ENCODE measurements at regions not wholly inside any gene's neighbourhood (a gene's known extent, or its start where the extent isn't known, plus 50 kb on each side); places are given as distances from the start of the nearest gene placed in this dataset.
"Not testable (repeated sequence)": the region's sequence is repeated elsewhere in the genome, so short reads cannot be mapped to it uniquely, and the experiment has no call there.

GRCh38 chr2:146734821-146735190, 1110.0 kb upstream of the ACVR2A start:
- DNase-seq, result no peak

- DNase-seq, result no peak
These were observed 1110.6 kb upstream of the ACVR2A start for GRCh38 chr2:146734042-146734820.

GRCh38 chr2:146730882-146731281, 1113.9 kb upstream of the ACVR2A start:
- DNase-seq, result no peak

DNA sequence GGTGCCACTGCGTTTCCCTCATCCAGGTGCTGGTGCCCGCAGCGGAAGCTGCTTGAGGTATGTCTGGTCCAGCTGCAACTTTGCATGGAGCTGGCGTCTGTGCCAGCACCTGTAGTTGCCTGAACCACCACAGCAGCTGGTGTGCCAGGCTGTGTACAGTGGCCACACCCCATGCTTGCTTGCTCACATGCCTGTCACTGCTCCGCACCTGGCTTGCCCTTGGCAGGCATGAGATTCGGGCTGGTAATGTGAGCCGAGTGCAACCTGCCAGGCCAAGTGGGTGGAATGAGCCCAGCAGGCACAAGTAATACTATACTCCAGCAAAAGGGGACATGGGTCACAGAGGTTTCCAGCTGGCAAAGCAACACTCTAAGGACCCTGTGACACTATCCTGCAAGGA, 1123.3 kb upstream of the ACVR2A start:
- DNase-seq, result no peak

GRCh38 chr2:146720170-146720569, 1124.7 kb upstream of the ACVR2A start:
- no peak for DNase-seq

DNA sequence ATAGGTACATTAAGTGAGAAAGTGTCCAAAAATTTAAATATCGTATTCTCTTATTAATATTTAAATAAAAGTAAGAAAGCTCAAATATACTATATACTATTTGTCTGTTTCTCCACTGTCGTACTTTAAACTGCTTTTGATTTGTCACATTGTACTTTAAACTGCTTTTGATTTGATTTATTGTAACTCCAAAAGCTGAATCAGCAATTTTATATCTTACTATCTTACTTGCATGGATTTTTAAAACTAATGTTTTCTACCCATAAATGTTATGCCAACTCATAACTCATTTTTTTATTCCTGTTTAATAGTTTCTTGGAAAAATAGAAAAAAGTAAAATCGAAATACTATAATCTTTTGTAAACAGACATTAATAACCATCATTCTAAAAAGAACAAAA, 1128.2 kb upstream of the ACVR2A start:
- DNase-seq, result no peak

DNA sequence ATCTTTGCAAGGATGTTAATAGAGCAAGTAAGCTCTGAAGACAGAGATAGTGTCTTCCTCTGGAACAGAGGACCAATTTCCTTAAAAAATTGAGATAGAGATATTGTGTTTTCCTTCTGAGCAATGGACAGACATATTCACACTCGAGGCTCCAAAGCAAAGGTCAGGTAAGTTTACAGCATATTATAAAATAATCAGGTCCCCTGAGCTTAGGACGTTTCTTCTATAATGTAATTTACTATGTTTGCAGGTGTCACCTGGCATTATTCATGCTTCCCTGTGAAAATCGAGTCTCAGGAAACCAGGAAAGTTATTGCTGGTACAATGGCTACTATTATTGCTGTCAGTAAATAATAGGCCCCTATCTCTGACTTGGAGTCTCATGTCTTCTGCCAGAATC, 1135.8 kb upstream of the ACVR2A start:
- no peak for DNase-seq

GRCh38 chr2:146701183-146701582, 1143.6 kb upstream of the ACVR2A start:
- DNase-seq, result no peak

DNA sequence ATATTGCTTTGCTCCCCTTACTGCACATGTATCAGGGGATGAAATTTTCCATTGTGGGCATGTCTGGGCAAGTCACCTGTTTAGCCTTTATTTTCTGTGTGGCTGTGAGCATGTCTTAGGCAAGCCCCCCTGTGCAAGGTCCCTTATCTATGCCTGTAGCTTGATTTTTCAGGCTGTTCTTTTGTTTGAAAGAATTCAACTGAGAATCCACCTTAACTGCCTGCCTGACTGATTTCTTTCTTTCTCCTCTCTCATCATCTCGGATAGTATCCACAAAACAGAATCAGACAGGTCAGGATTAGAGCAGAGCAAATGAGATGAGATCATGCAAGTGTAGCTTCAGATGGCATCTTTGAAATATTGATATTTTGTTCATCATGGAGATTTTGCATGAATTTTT, 1147.5 kb upstream of the ACVR2A start:
- no peak for DNase-seq

DNA sequence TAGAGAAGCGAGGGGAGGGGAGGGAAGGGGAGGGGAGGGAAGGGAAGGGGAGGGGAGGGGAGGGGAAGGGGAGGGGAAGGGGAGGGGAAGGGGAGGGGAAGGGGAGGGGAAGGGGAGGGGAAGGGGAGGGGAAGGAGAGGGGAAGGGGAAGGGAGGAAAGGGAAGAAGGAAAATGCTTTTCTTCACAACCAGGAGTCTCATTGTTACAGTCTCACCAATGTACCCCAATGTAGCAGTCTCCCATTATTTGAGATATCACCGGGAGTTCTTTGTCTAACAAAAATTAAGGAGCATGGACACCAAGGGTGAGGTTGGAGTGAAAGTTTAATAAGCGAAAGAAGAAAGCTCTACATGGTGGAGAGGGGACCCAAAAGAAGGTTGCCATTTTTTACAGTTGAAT, 1148.0 kb upstream of the ACVR2A start:
- not testable (repeated sequence) for DNase-seq

- DNase-seq, result no peak
These were observed 1162.8 kb upstream of the ACVR2A start for GRCh38 chr2:146681991-146682390.

DNA sequence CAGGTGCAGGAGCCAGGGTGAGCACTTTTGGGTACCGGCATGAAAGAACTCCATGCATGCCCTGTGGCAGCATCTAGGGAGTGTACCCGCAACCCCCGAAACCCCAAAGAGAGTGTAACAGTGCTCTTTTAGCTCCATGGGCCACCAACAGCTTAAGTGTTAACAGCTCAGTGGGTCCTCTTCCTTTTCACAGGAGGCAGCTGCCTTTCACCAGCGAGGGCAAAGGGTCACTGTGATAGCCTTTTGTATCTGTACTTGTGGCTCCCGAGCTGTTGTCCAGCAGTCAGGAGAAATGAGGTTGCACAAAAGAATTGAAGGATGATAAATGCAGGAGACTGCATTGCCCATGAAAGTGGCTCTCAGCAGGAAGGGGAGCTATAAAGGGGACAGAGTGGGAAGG, 1166.3 kb upstream of the ACVR2A start:
- DNase-seq, result no peak

DNA sequence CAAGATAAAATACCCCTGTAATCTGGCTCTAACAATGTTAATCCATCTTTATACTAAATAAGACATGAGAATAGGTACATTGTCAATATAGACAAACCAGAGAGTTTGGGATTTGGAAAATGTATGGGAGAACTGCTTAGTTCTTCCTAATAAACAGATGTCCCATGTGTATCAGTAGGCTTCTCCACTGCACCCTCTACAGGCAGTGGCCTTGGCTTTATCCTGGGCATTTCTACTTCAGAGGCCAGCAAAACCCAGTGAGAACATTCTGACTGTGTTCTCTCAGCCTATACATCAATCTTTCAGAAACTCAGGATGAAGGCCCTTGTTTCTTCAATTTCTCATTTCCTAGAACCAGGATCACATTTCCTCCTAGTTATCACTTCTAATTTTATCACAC, 1167.5 kb upstream of the ACVR2A start:
- DNase-seq, result no peak

GRCh38 chr2:146669735-146670134, 1175.1 kb upstream of the ACVR2A start:
- DNase-seq, result no peak

DNA sequence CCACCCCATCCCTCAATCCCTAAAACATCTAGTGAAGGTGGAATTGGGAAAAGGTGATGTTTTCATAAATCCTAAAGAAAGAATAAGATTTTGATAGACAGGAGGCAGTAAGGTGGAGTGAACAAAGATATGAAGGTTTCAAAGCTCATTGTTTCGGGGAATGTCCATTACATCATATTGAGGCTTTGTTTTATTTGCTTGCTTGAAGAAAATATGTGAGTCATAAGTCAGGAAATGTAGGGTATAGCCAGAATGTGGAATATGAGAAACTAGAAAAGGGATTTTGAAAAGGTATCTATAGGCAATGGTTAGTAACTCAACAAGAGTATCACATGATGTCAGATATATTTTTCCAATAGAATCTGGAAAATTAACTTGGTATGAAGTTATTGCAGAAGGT, 1178.5 kb upstream of the ACVR2A start:
- DNase-seq, result no peak

DNA sequence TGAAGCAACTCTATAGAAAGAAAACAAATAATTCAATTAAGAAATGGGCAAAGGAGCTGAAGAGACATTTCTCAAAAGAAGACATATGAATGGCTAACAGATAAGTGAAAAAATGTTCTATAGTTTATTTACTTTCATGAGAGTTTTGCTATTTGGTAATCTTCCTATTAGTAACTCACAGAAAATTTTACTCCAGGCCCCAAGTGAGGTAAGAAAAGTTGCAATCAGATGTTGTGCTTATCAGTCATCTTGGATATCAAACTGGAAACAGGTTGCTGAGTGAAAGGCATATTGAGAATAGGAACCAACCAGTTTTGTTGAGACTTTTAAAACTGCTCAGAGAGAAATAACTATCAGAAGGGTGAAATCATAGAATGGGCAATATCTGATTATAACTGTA, 1179.0 kb upstream of the ACVR2A start:
- no peak for DNase-seq

GRCh38 chr2:146661473-146662096, 1183.2 kb upstream of the ACVR2A start:
- DNase-seq, result no peak

DNA sequence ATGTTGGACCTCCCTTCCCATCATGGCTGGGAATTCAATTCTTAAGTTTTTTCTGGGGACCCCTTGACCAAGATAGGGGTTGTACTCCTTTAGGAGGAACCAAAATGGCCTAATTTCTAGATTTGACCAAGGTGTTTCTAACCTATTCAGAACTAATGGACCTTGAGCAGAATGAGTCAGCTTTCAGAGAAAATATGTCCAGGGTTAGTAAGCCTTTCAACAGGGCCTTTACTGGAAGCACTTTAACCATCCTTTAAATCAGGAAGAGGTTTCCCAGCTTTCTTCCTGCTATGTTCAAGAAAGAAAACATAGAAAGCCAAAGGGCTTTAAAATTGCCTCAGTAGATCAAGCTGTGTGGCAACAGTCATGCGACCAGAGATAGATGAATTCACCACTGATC, 1184.9 kb upstream of the ACVR2A start:
- DNase-seq, result no peak

DNA sequence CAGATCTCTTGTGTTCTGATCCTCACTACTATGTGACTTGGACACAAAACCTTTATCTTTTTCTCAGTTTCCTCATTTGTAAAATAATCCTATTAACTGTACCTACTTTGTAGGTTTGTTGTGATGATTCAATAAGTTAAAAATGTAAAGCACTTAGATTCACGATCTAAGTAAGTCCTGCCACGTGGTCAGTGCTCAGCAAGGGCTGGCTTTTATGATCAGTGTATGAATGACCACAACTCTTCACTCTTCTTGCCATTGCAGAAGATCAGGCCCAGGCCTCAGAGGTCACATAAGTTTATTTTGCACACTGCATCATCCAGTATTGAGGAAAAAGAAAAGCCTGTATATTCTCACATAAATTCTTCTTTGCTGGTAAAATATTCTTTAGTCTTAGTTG, 1192.5 kb upstream of the ACVR2A start:
- DNase-seq, result no peak

GRCh38 chr2:146651361-146651760, 1193.5 kb upstream of the ACVR2A start:
- DNase-seq, result no peak

GRCh38 chr2:146642066-146642465, 1202.8 kb upstream of the ACVR2A start:
- no peak for DNase-seq

GRCh38 chr2:146634230-146635097, 1210.4 kb upstream of the ACVR2A start:
- no peak for DNase-seq

DNA sequence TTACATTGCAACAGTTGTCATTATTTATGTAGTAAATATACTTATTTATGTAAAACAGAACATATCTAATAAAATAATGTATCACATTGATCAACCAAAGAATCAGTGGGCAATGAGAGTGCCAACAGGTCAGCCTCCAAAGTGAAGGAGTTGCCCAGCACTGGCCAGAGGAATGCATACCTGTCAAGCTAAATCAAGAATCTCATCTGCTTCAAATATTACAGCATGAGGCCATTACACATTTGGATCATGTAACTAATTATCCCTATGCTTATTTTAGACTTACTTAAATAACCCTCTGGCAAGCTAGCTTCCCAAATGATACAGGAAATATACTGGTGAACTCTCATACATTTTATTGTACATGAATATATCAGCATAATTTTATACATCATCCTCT, 1211.7 kb upstream of the ACVR2A start:
- no peak for DNase-seq

- DNase-seq, result no peak
These were observed 1212.1 kb upstream of the ACVR2A start for GRCh38 chr2:146632707-146633106.
